ENCODE measurements at regions not wholly inside any gene's neighbourhood (a gene's known extent, or its start where the extent isn't known, plus 50 kb on each side); places are given as distances from the start of the nearest gene placed in this dataset.

GRCh38 chr10:29959586-29959985 lies 99.8 kb downstream of the JCAD start:
- ChIA-PET POLR2A (no interaction called here), CTCF (no interaction called here)
- Histone ChIP-seq H3K27me3 (ENCODE audit: insufficient read depth) (no peaks in the 10 kb centered on the region), H2AFZ (ENCODE audit: low read depth) (no peak overlapping the region), H3K27ac (ENCODE audit: low read depth in 2 of 2, low read length in 1 of 2) (no peak overlapping the region), H3K9me3 (no peaks in the 10 kb centered on the region), H4K20me1 (ENCODE audit: insufficient read depth) (no peaks in the 10 kb centered on the region), H3K4me2 (no peak overlapping the region), H3K79me2 (ENCODE audit: insufficient read depth) (no peaks in the 10 kb centered on the region), H3K9me2 (no peaks in the 10 kb centered on the region), H3K4me1 (ENCODE audit: control insufficient read depth in 1 of 2, insufficient read depth in 2 of 2, low read depth in 1 of 2, low read length in 1 of 2) (peaks cover 0 to 8% of the 10 kb centered on the region in 2 experiments; a peak in 2 of 4 replicates), H3F3A (replicated peaks; ENCODE audit: insufficient read depth) (no peaks in the 10 kb centered on the region), H3K4me3 (ENCODE audit: low read depth in 2 of 2, low read length in 1 of 2) (no peak overlapping the region), H3K9ac (no peak overlapping the region), H3K36me3 (replicated peaks in 1 of 2; ENCODE audit: control insufficient read depth in 1 of 2, insufficient read depth in 2 of 2, low read length in 1 of 2) (no peaks in the 10 kb centered on the region)
- no peak for TF ChIP-seq ELF1 (IDR thresholded peaks at IDR 0.05)
- no peak for DNase-seq
- 95% methylated on average over 18 of the region's 18 CpGs for WGBS (ENCODE audit: low lambda C conversion rate)

GRCh38 chr10:29958440-29958839 lies 100.9 kb downstream of the JCAD start:
- Histone ChIP-seq H3K27me3 (ENCODE audit: insufficient read depth) (no peaks in the 10 kb centered on the region), H3K9me3 (no peaks in the 10 kb centered on the region), H2AFZ (ENCODE audit: low read depth) (no peak overlapping the region), H3K36me3 (replicated peaks in 1 of 2; ENCODE audit: control insufficient read depth in 1 of 2, insufficient read depth in 2 of 2, low read length in 1 of 2) (no peaks in the 10 kb centered on the region), H3F3A (replicated peaks; ENCODE audit: insufficient read depth) (no peaks in the 10 kb centered on the region), H3K4me2 (no peak overlapping the region; the same call in 1 of the 2 replicates), H3K4me1 (ENCODE audit: control insufficient read depth in 1 of 2, insufficient read depth in 2 of 2, low read depth in 1 of 2, low read length in 1 of 2) (peaks cover 0 to 8% of the 10 kb centered on the region in 2 experiments; a peak in 2 of 4 replicates), H3K9me2 (no peaks in the 10 kb centered on the region), H3K4me3 (ENCODE audit: low read depth in 2 of 2, low read length in 1 of 2) (no peak overlapping the region), H3K79me2 (ENCODE audit: insufficient read depth) (no peaks in the 10 kb centered on the region), H3K27ac (ENCODE audit: low read depth in 2 of 2, low read length in 1 of 2) (peak overlapping the region in 1 of 2 experiments; percentile 48; a peak in 1 of 4 replicates), H4K20me1 (ENCODE audit: insufficient read depth) (no peaks in the 10 kb centered on the region), H3K9ac (no peak overlapping the region)
- TF ChIP-seq NRF1 (IDR thresholded peaks at IDR 0.05; ENCODE audit: low read depth, low read length) (no peak), RAD21 (IDR thresholded peaks at IDR 0.05; ENCODE audit: low read length) (no peak)
- no peak for DNase-seq
- POLR2A ChIA-PET = no interaction called here
- 93% methylated on average over 4 of the region's 4 CpGs for WGBS (ENCODE audit: low lambda C conversion rate)
- CTCF ChIA-PET = no interaction called here

GRCh38 chr10:29957907-29958331 lies 101.5 kb downstream of the JCAD start:
- Histone ChIP-seq H3K4me1 (ENCODE audit: control insufficient read depth in 1 of 2, insufficient read depth in 2 of 2, low read depth in 1 of 2, low read length in 1 of 2) (peaks cover 0 to 8% of the 10 kb centered on the region in 2 experiments; a peak in 2 of 4 replicates), H3K79me2 (ENCODE audit: insufficient read depth) (no peaks in the 10 kb centered on the region), H3K4me3 (ENCODE audit: low read depth in 2 of 2, low read length in 1 of 2) (no peak overlapping the region), H3K36me3 (replicated peaks in 1 of 2; ENCODE audit: control insufficient read depth in 1 of 2, insufficient read depth in 2 of 2, low read length in 1 of 2) (no peaks in the 10 kb centered on the region), H3K27me3 (ENCODE audit: insufficient read depth) (no peaks in the 10 kb centered on the region), H3K9me2 (no peaks in the 10 kb centered on the region), H3K9me3 (no peaks in the 10 kb centered on the region), H3K4me2 (peak overlapping the region; percentile 23; the same call in 1 of the 2 replicates), H3F3A (replicated peaks; ENCODE audit: insufficient read depth) (no peaks in the 10 kb centered on the region), H3K27ac (ENCODE audit: low read depth in 2 of 2, low read length in 1 of 2) (peak overlapping the region; percentile 20 to 48; a peak in 1 of 4 replicates), H3K9ac (no peak overlapping the region), H4K20me1 (ENCODE audit: insufficient read depth) (no peaks in the 10 kb centered on the region), H2AFZ (ENCODE audit: low read depth) (no peak overlapping the region)
- ChIA-PET POLR2A (no interaction called here), CTCF (no interaction called here)
- peak; percentile 32; the same call in 1 of the 2 replicates for TF ChIP-seq JUND (IDR thresholded peaks at IDR 0.05)
- TF ChIP-seq FOXJ3 (CRISPR knock-in tag; IDR thresholded peaks at IDR 0.05) = no peak
- TF ChIP-seq GABPA (IDR thresholded peaks at IDR 0.05; ENCODE audit: low read depth) = no peak
- TF ChIP-seq RXRA (IDR thresholded peaks at IDR 0.05; ENCODE audit: borderline replicate concordance, low read depth) = peak; percentile 84
- TF ChIP-seq NFIC (IDR thresholded peaks at IDR 0.05; ENCODE audit: borderline replicate concordance) = peak; percentile 62
- no peak for TF ChIP-seq POLR2AphosphoS5 (IDR thresholded peaks at IDR 0.05; ENCODE audit: low read depth, low read length)
- no peak for TF ChIP-seq FOXM1 (IDR thresholded peaks at IDR 0.05; ENCODE audit: low read depth)
- no peak for TF ChIP-seq USF2 (IDR thresholded peaks at IDR 0.05; ENCODE audit: borderline replicate concordance, low read depth, low read length)
- peak; percentile 70 for TF ChIP-seq PBX3 (IDR thresholded peaks at IDR 0.05)
- 0 out of 4 replicates have a peak, but pooled peaks have one; percentile 12 to 54 for TF ChIP-seq EP300 (IDR thresholded peaks at IDR 0.05; ENCODE audit: borderline replicate concordance in 1 of 2, low read depth in 1 of 2, low read length in 1 of 2)
- no peak for TF ChIP-seq TAF1 (IDR thresholded peaks at IDR 0.05; ENCODE audit: borderline replicate concordance, low read depth, low read length)
- TF ChIP-seq TCF12 (IDR thresholded peaks at IDR 0.05) = peak; percentile 60
- WGBS (ENCODE audit: low lambda C conversion rate) = 48% methylated on average over 4 of the region's 4 CpGs
- DNase-seq = no peak

Measured in SK-N-SH (cell line).